Gastroesophageal sphincter (tissue), 3 donors: ENCODE measurements at regions not wholly inside any gene's neighbourhood (a gene's known extent, or its start where the extent isn't known, plus 50 kb on each side); places are given as distances from the start of the nearest gene placed in this dataset.

Experiments used
- CTCF ChIP-seq, 4 experiments: fragments of 200-600 bp in 2 of 4; fragments of 450-650 bp in 2 of 4; sonication (generic) in 1 of 4; IDR thresholded peaks; one replicate each; pipeline ENCODE4 v1.5.1; 2017 to 2019; ENCODE audit warnings: antibody characterized with exemption in 4 of 4, mild to moderate bottlenecking in 2 of 4, moderate library complexity in 2 of 4
- EP300 ChIP-seq: sonication (generic); formaldehyde crosslinking; IDR thresholded peaks from one replicate; pipeline ENCODE4 v1.6.1; 2017; ENCODE audit warnings: antibody characterized with exemption, mild to moderate bottlenecking
- POLR2A ChIP-seq, 2 donors: fragments of 450-650 bp; IDR thresholded peaks; one replicate each; pipeline ENCODE4 v1.6.1; 2017; ENCODE audit warnings: antibody characterized with exemption in 2 of 2, mild to moderate bottlenecking in 2 of 2, moderate library complexity in 1 of 2
- POLR2AphosphoS5 ChIP-seq: sonication (generic); formaldehyde crosslinking; IDR thresholded peaks from one replicate; pipeline ENCODE4 v1.6.1; 2017; ENCODE audit warnings: antibody characterized with exemption

- TF ChIP-seq CTCF (IDR thresholded peaks at IDR 0.05) (peak; percentile 45 to 70 (median 54)), POLR2AphosphoS5 (no peak), EP300 (no peak), POLR2A (IDR thresholded peaks at IDR 0.05) (no peak)
These were observed 73.1 kb upstream of the GJB5 start for GRCh38 chr1:34681480-34682451.
